Left kidney (tissue), 1 donor: ENCODE measurements at regions not wholly inside any gene's neighbourhood (a gene's known extent, or its start where the extent isn't known, plus 50 kb on each side); places are given as distances from the start of the nearest gene placed in this dataset.
A peak's percentile ranks its signal among the peaks of the same experiment; 100 is the strongest.

ENCODE experiments used
- DNase-seq: peaks from one replicate; pipeline ENCODE4 v3.0.0-alpha.2; 2013

- no peak for DNase-seq
Observed at GRCh38 chr3:76010252-76010651, 224.9 kb upstream of the ZNF717 start.

GRCh38 chr3:76011121-76011520, 225.8 kb upstream of the ZNF717 start:
- no peak for DNase-seq

GRCh38 chr3:76015496-76015895, 230.1 kb upstream of the ZNF717 start:
- no peak for DNase-seq

GRCh38 chr3:76016111-76016510, 230.8 kb upstream of the ZNF717 start:
- DNase-seq = no peak

- no peak for DNase-seq
Observed at GRCh38 chr3:76016769-76017439, 231.6 kb upstream of the ZNF717 start.

- no peak for DNase-seq
Observed at GRCh38 chr3:76021376-76021775, 236.0 kb upstream of the ZNF717 start.

- no peak for DNase-seq
Observed at GRCh38 chr3:76024640-76025039, 239.3 kb upstream of the ZNF717 start.

GRCh38 chr3:76025561-76025960, 240.2 kb upstream of the ZNF717 start:
- DNase-seq = no peak

- DNase-seq = no peak
Observed at GRCh38 chr3:76026379-76026778, 241.0 kb upstream of the ZNF717 start.

- no peak for DNase-seq
Observed at GRCh38 chr3:76028774-76029173, 243.4 kb upstream of the ZNF717 start.

- DNase-seq = no peak
Observed at GRCh38 chr3:76034649-76035048, 249.3 kb upstream of the ZNF717 start.

- no peak for DNase-seq
Observed at GRCh38 chr3:76035117-76035516, 249.8 kb upstream of the ZNF717 start.

- DNase-seq = no peak
Observed at GRCh38 chr3:76038949-76039348, 253.6 kb upstream of the ZNF717 start.

GRCh38 chr3:76039431-76039830, 254.1 kb upstream of the ZNF717 start:
- DNase-seq = no peak

- DNase-seq = no peak
Observed at GRCh38 chr3:76040946-76041345, 255.6 kb upstream of the ZNF717 start.

GRCh38 chr3:76043746-76044145, 258.4 kb upstream of the ZNF717 start:
- no peak for DNase-seq

GRCh38 chr3:76044601-76045600, 259.6 kb upstream of the ZNF717 start:
- peak; percentile 45 for DNase-seq

GRCh38 chr3:76047368-76047767, 262.0 kb upstream of the ZNF717 start:
- DNase-seq = no peak

- DNase-seq = no peak
Observed at GRCh38 chr3:76049776-76050175, 264.4 kb upstream of the ZNF717 start.

GRCh38 chr3:76051145-76051544, 265.8 kb upstream of the ZNF717 start:
- DNase-seq = no peak

GRCh38 chr3:76054404-76054803, 269.1 kb upstream of the ZNF717 start:
- DNase-seq = no peak

- DNase-seq = no peak
Observed at GRCh38 chr3:76061654-76062053, 276.3 kb upstream of the ZNF717 start.

- no peak for DNase-seq
Observed at GRCh38 chr3:76063019-76063418, 277.7 kb upstream of the ZNF717 start.
